ENCODE measurements at regions not wholly inside any gene's neighbourhood (a gene's known extent, or its start where the extent isn't known, plus 50 kb on each side); places are given as distances from the start of the nearest gene placed in this dataset.
"Not testable (repeated sequence)": the region's sequence is repeated elsewhere in the genome, so short reads cannot be mapped to it uniquely, and the experiment has no call there.

DNA sequence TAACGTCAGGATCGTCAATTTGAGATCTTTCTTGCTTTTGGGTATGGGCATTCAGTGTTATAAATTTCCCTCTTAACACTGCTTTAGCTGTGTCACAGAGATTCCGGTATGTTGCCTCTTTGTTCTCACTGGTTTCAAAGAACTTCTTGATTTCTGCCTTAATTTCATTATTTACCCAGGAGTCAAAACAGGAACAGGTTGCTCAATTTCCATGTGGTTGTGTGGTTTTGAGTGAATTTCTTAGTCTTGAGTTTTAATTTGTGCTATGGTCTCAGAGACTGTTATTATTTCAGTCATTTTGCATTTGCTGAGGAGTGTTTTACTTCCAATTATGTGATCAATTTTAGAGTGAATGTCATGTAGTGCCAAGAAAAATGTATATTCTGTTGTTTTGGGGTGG, 153.1 kb downstream of the PCDH17 start:
- DNase-seq (ENCODE audit: low read depth): no peak

GRCh38 chr13:57787058-57787791, 155.7 kb downstream of the PCDH17 start:
- no peak for DNase-seq (ENCODE audit: low read depth)

GRCh38 chr13:57799624-57800023, 168.1 kb downstream of the PCDH17 start:
- no peak for DNase-seq (ENCODE audit: low read depth)

DNA sequence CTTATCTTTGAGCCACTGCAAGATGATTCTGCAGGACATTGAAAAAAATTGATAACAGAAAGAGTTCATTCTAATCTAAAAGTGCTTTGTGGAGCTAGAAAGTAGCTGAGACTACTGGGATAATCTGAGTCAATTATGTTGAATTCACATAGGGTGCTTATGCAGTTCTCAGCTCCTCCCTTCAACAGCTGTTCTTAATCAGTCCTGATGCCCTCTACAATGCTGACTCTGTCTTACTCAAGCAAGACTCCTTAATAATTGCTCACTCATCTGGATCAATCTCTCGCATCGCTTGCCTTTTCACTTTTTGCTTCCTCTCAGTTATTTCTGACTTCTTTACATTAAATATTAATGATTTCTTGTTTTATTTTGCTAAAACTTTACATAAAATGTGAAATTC, 182.1 kb downstream of the PCDH17 start:
- DNase-seq (ENCODE audit: low read depth): no peak

DNA sequence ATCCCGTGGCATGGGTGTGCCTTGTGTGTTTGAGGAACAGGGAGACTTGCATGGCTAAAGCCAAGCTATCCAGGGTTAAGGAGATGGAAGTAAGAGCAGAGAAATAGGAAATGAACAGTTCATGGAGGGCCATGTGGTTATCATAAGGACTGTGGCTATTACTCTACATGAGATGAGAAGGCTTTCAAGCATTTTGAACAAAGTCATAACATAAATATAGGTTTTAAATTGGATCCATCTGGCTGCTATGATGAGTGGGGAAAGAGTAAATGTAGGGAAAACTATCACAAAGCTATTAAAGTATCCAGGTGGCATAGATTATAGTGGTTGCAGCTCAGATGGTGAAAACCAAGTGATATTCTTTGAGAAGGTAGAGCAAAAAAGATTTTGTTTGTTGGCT, 184.1 kb downstream of the PCDH17 start:
- no peak for DNase-seq (ENCODE audit: low read depth)

GRCh38 chr13:57820924-57821323, 189.4 kb downstream of the PCDH17 start:
- DNase-seq (ENCODE audit: low read depth): no peak

GRCh38 chr13:57823704-57824103, 192.2 kb downstream of the PCDH17 start:
- no peak for DNase-seq (ENCODE audit: low read depth)

GRCh38 chr13:57824121-57824520, 192.6 kb downstream of the PCDH17 start:
- DNase-seq (ENCODE audit: low read depth): no peak

DNA sequence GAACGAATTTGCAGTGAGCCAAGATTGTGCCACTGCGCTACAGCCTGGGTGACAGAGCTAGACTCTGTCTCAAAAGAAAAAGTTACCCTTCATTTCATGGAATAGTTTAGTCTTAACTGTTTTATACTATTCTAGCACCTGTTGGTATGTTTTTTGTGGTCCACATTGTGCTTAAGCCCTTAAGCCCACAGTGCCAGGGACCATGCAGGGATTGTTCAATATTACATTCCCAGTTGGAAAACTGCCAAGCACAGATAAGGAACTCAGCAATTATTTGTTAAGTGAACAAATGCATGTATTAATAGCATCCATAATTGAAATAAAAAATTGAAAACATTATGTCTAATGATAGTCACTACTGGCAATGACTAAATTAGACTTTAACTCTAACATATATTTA, 193.5 kb downstream of the PCDH17 start:
- no peak for DNase-seq (ENCODE audit: low read depth)

- DNase-seq (ENCODE audit: low read depth): no peak
These were observed 198.0 kb downstream of the PCDH17 start for GRCh38 chr13:57829496-57829895.

GRCh38 chr13:57832187-57832586, 200.6 kb downstream of the PCDH17 start:
- DNase-seq (ENCODE audit: low read depth): no peak

DNA sequence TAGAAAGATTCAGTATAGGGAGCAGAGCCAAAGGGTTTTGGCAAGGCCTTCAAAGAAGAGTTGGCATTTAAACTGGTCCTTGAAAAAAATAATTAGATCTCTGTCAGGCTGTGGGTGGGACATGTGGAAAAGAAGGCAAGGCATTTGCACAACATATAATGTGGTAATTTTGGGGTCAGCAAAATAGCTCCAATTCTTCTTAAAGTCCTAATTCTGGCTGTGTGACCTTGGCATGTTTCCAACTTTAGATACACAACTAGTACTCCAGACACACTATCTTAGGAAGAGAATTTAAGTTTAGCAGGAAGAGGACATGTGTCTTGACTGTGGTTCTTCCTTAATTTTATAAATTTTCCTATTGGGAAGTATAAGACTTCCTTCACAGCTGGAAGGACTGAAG, 206.3 kb downstream of the PCDH17 start:
- no peak for DNase-seq (ENCODE audit: low read depth)

DNA sequence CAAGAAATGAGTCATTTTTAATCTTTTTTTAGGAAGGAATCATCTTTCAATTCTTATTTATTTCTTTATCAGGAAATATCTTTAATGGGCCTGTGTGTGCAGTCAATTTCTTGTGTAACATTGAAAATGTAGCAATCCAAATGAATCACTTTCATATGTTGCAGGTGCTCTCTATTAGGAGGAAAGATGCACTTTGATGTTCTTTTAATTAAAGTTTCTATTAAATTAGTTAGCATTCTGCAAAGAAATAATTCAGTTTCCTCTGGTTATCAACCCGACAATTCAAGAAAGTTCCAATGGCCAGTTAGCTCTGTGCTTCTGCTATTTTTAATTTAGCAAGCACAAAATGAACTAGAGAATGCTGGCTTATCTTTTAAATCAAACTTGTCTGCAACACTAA, 212.0 kb downstream of the PCDH17 start:
- no peak for DNase-seq (ENCODE audit: low read depth)

GRCh38 chr13:57846600-57847173, 215.1 kb downstream of the PCDH17 start:
- DNase-seq (ENCODE audit: low read depth): no peak

DNA sequence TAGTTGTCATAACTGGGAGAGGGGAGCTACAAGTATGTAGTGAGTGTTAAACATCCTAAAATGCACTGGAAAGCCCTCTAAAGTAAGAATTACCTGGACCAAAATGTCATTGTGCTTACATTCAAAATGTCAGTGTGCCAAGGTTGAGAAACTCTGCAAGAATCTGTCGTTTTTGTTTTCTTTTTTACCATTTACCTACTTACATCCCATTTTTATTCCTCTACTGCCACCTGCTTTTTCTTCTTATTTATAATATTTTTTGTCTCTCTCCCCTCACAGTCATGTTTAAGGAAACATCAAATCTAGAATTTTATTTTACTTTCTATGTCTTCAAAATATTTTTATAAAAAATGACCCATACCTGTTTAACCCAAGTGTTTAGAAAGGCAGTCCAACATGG, 226.4 kb downstream of the PCDH17 start:
- DNase-seq (ENCODE audit: low read depth): no peak

DNA sequence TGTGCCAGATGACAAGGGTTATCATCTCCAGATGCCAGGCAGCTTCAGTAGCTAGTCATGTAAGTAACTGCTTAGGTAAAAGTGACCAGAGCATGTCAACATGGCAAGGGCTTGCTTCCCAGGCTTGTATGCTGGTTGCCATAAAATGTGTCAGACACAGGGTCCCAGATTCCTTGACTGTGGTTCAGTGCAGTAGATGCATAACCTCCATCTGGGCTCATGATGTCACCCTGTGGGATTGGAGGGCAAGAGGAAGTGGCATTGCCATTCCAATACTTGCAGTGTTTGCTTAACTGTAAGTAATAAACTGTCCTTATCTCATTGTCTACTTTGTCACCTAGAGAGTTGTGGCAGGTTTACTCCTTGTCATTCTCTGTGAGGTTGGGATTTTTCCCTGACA, 226.8 kb downstream of the PCDH17 start:
- DNase-seq (ENCODE audit: low read depth): no peak

GRCh38 chr13:57862879-57863278, 231.3 kb downstream of the PCDH17 start:
- no peak for DNase-seq (ENCODE audit: low read depth)

- no peak for DNase-seq (ENCODE audit: low read depth)
These were observed 234.2 kb downstream of the PCDH17 start for GRCh38 chr13:57865600-57866294.

GRCh38 chr13:57874530-57874929, 243.0 kb downstream of the PCDH17 start:
- DNase-seq (ENCODE audit: low read depth): no peak

- no peak for DNase-seq (ENCODE audit: low read depth)
These were observed 246.1 kb downstream of the PCDH17 start for GRCh38 chr13:57877601-57878000.

GRCh38 chr13:57878291-57878690, 246.7 kb downstream of the PCDH17 start:
- no peak for DNase-seq (ENCODE audit: low read depth)

- no peak for DNase-seq (ENCODE audit: low read depth)
These were observed 265.7 kb downstream of the PCDH17 start for GRCh38 chr13:57897225-57897624.

DNA sequence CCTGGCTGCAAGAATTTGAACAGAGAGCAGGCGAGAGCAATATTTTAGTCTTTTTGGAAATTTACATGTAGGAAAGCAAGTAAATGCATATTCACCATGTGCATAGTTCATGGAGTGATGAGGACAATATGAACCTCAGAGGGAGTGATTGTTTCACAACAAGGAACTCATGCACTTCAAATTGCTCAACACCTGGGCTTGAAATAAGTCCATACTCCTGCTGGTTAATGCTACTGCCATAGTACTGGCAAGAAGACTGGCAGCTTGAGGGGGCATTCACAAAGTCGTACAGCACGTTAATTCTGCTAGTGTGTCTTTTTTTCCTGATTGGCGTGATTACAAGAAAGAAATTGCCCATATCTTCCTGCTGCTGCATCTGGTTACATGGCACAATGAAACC, 267.6 kb downstream of the PCDH17 start:
- no peak for DNase-seq (ENCODE audit: low read depth)

- DNase-seq (ENCODE audit: low read depth): not testable (repeated sequence)
These were observed 278.3 kb downstream of the PCDH17 start for GRCh38 chr13:57909833-57910232.

Data from stimulated activated CD8-positive, alpha-beta memory T cell treated with anti-CD3 and anti-CD28 coated beads, Interleukin-12 subunit alpha, Interleukin-12 subunit beta, amount 100 ng/mL, for 1 hour (primary cell).